KMS-11 (cell line): ENCODE measurements at regions not wholly inside any gene's neighbourhood (a gene's known extent, or its start where the extent isn't known, plus 50 kb on each side); places are given as distances from the start of the nearest gene placed in this dataset.

Experiments used
- H2AFZ ChIP-seq: fragments of 200-600 bp; sonication (generic); 2 replicates; pipeline ENCODE4 v1.6.1; 2016; ENCODE audit warnings: antibody characterized with exemption, mixed run types, low read depth
- H3K27ac ChIP-seq: fragments of 200-600 bp; sonication (generic); 2 replicates; pipeline ENCODE4 v1.6.1; 2016; ENCODE audit warnings: mild to moderate bottlenecking, mixed run types
- H3K27me3 ChIP-seq: fragments of 200-600 bp; sonication (generic); 2 replicates; pipeline ENCODE4 v1.6.1; 2017; ENCODE audit warnings: mild to moderate bottlenecking, low read depth, mixed run types, moderate library complexity; ENCODE audit not compliant: insufficient read depth
- H3K36me3 ChIP-seq: fragments of 200-600 bp; sonication (generic); 2 replicates; pipeline ENCODE4 v1.6.1; 2017; ENCODE audit warnings: mild to moderate bottlenecking, mixed run types; ENCODE audit not compliant: insufficient read depth
- H3K4me1 ChIP-seq: fragments of 200-600 bp; sonication (generic); 2 replicates; pipeline ENCODE4 v1.6.1; 2016; ENCODE audit warnings: mild to moderate bottlenecking, low read depth, mixed run types; ENCODE audit not compliant: poor library complexity, severe bottlenecking
- H3K4me2 ChIP-seq: fragments of 200-600 bp; sonication (generic); 2 replicates; pipeline ENCODE4 v1.7.0; 2016; ENCODE audit warnings: mild to moderate bottlenecking, mixed run types
- H3K4me3 ChIP-seq: fragments of 200-600 bp; sonication (generic); IDR thresholded peaks from 2 replicates; pipeline ENCODE4 v1.6.1; 2017; ENCODE audit warnings: low read depth, low read length, mixed read lengths; ENCODE audit not compliant: insufficient read depth
- H3K79me2 ChIP-seq: fragments of 200-600 bp; sonication (generic); 2 replicates; pipeline ENCODE4 v1.6.1; 2016; ENCODE audit warnings: low read depth, mixed run types; ENCODE audit not compliant: insufficient read depth
- H3K9ac ChIP-seq: fragments of 200-600 bp; sonication (generic); 2 replicates; pipeline ENCODE4 v1.6.1; 2016; ENCODE audit warnings: mild to moderate bottlenecking, mixed run types
- H4K20me1 ChIP-seq: fragments of 200-600 bp; sonication (generic); 2 replicates; pipeline ENCODE4 v1.6.1; 2016; ENCODE audit warnings: mild to moderate bottlenecking, mixed run types; ENCODE audit not compliant: insufficient read depth
- CTCF ChIP-seq: fragments of 200-600 bp; sonication (generic); conservative IDR thresholded peaks from 2 replicates; pipeline ENCODE4 v1.6.1; 2017; ENCODE audit warnings: low read depth, mild to moderate bottlenecking, antibody characterized with exemption, low read length, moderate library complexity, mixed read lengths

GRCh38 chr5:6011199-6011598 lies 367.1 kb downstream of the MED10 start:
- Histone ChIP-seq H3K27me3 (no peaks in the 10 kb centered on the region), H3K36me3 (no peaks in the 10 kb centered on the region)
- TF ChIP-seq CTCF = no peak

GRCh38 chr5:6006838-6007314 lies 371.5 kb downstream of the MED10 start:
- Histone ChIP-seq H2AFZ (no peak overlapping the region), H3K27me3 (no peaks in the 10 kb centered on the region), H3K4me1 (no peaks in the 10 kb centered on the region), H3K4me3 (no peak overlapping the region), H3K36me3 (no peaks in the 10 kb centered on the region), H3K79me2 (no peaks in the 10 kb centered on the region), H3K9ac (no peak overlapping the region), H3K4me2 (no peak overlapping the region), H3K27ac (no peak overlapping the region), H4K20me1 (no peaks in the 10 kb centered on the region)
- TF ChIP-seq CTCF = no peak

More at GRCh38 chr5:6011199-6011598, 367.1 kb downstream of the MED10 start:
- no peaks in the 10 kb centered on the region for H3K4me1 ChIP-seq
- no peak overlapping the region for H3K4me3 ChIP-seq
- no peak overlapping the region for H2AFZ ChIP-seq
- no peak overlapping the region for H3K4me2 ChIP-seq
- H3K27ac ChIP-seq = no peak overlapping the region
- no peak overlapping the region for H3K9ac ChIP-seq
- H3K79me2 ChIP-seq = no peaks in the 10 kb centered on the region
- no peaks in the 10 kb centered on the region for H4K20me1 ChIP-seq

GRCh38 chr5:6003040-6003825 lies 375.1 kb downstream of the MED10 start:
- H3K36me3 ChIP-seq = no peaks in the 10 kb centered on the region
- H3K9ac ChIP-seq = no peak overlapping the region
- no peaks in the 10 kb centered on the region for H3K27me3 ChIP-seq
- TF ChIP-seq CTCF = no peak
- 0 out of 2 replicates have a peak overlapping the region, but pooled peaks have one; percentile 9 for H3K4me2 ChIP-seq
- H3K4me1 ChIP-seq = no peaks in the 10 kb centered on the region
- H3K4me3 ChIP-seq = no peak overlapping the region
- H3K79me2 ChIP-seq = no peaks in the 10 kb centered on the region
- H3K27ac ChIP-seq = no peak overlapping the region
- H4K20me1 ChIP-seq = no peaks in the 10 kb centered on the region
- no peak overlapping the region for H2AFZ ChIP-seq

GRCh38 chr5:6000867-6001266 lies 377.5 kb downstream of the MED10 start:
- no peaks in the 10 kb centered on the region for H3K79me2 ChIP-seq
- no peaks in the 10 kb centered on the region for H4K20me1 ChIP-seq
- H3K27me3 ChIP-seq = no peaks in the 10 kb centered on the region
- no peaks in the 10 kb centered on the region for H3K36me3 ChIP-seq
- no peak overlapping the region for H3K27ac ChIP-seq
- no peak for TF ChIP-seq CTCF
- no peak overlapping the region for H3K4me2 ChIP-seq
- H3K9ac ChIP-seq = no peak overlapping the region
- H2AFZ ChIP-seq = no peak overlapping the region
- H3K4me1 ChIP-seq = no peaks in the 10 kb centered on the region
- no peak overlapping the region for H3K4me3 ChIP-seq
